GM10248 (cell line): ENCODE measurements at regions not wholly inside any gene's neighbourhood (a gene's known extent, or its start where the extent isn't known, plus 50 kb on each side); places are given as distances from the start of the nearest gene placed in this dataset.
"Not testable (repeated sequence)": the region's sequence is repeated elsewhere in the genome, so short reads cannot be mapped to it uniquely, and the experiment has no call there.

ENCODE experiments used
- CTCF ChIA-PET: fragments of 300-600 bp; sonication (Branson Sonifier 250); formaldehyde crosslinking; extraction: SDS; loops from one replicate; lab custom pipeline; 2021; ENCODE audit warnings: antibody characterized with exemption; lab: Yijun Ruan, JAX
- POLR2A ChIA-PET: fragments of 350-650 bp; sonication (Branson Sonifier 250); formaldehyde crosslinking; extraction: SDS; loops from one replicate; lab custom pipeline; 2020; ENCODE audit warnings: antibody characterized with exemption; lab: Yijun Ruan, JAX
- DNase-seq: peaks from one replicate; pipeline ENCODE4 v3.0.0; 2012; ENCODE audit errors: extremely low spot score
- TF ChIP-seq, protein P1 (sequence below): IDR thresholded peaks from 2 replicates; pipeline ENCODE4 v1.5.1; 2012; ENCODE audit warnings: mild to moderate bottlenecking, low read depth; ENCODE audit errors: extremely low read depth, missing control alignments, control extremely low read depth

- POLR2A ChIA-PET, result no interaction called here
- DNase-seq, result no peak
- CTCF ChIA-PET, result interaction anchor here (0.6 kb wide), 1 partner anchor 16 kb away, joined by 3 read pairs; no protein-coding TSS in a partner anchor
- TF ChIP-seq, protein P1, sequence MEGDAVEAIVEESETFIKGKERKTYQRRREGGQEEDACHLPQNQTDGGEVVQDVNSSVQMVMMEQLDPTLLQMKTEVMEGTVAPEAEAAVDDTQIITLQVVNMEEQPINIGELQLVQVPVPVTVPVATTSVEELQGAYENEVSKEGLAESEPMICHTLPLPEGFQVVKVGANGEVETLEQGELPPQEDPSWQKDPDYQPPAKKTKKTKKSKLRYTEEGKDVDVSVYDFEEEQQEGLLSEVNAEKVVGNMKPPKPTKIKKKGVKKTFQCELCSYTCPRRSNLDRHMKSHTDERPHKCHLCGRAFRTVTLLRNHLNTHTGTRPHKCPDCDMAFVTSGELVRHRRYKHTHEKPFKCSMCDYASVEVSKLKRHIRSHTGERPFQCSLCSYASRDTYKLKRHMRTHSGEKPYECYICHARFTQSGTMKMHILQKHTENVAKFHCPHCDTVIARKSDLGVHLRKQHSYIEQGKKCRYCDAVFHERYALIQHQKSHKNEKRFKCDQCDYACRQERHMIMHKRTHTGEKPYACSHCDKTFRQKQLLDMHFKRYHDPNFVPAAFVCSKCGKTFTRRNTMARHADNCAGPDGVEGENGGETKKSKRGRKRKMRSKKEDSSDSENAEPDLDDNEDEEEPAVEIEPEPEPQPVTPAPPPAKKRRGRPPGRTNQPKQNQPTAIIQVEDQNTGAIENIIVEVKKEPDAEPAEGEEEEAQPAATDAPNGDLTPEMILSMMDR, result peak; percentile 34
Observed at GRCh38 chr16:47873434-47873833, 282.4 kb downstream of the ABCC12 start.

DNA sequence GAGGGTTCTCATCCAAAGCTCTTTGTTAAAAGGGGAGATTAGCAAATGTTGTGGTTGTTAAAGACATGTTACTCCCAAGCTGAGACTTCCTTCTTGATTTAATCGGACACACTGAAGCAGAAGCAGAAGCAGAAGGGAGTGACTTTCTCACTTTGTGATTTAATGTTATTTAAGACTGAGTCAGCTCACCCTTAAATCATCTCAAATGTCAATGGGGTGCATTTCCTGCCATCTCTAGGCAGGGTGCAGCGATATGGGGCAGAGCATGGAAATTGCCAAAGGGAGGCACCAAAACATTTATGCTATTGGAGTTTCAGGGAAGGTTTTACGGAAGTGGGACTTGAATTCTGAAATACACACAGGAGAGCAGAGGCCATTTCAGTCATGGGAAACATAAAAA, 283.6 kb downstream of the ABCC12 start:
- POLR2A ChIA-PET, result no interaction called here
- no peak for DNase-seq
- TF ChIP-seq, protein P1, result no peak
- CTCF ChIA-PET, result no interaction called here

DNA sequence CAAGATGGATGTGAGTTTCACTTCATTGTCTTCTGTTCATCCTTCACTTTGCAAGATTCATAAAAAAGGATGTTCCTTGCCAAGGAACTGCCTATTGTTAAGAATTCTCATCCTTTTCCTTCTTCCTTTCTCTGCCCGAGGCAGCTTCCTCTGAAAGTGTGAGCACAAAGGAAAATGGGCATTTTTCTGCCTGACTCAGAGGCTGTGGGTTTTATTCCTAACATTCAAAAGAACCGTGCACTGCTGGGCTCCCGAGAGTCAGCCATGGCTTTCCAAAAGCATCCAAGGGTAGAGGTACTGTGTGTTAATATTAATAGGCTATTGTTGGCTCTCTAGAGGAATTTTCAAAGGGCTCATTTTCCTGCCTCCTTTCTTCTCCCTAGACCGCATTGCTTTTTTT, 289.4 kb downstream of the ABCC12 start:
- ChIA-PET CTCF (no interaction called here), POLR2A (no interaction called here)
- TF ChIP-seq, protein P1, result no peak
- DNase-seq, result no peak

DNA sequence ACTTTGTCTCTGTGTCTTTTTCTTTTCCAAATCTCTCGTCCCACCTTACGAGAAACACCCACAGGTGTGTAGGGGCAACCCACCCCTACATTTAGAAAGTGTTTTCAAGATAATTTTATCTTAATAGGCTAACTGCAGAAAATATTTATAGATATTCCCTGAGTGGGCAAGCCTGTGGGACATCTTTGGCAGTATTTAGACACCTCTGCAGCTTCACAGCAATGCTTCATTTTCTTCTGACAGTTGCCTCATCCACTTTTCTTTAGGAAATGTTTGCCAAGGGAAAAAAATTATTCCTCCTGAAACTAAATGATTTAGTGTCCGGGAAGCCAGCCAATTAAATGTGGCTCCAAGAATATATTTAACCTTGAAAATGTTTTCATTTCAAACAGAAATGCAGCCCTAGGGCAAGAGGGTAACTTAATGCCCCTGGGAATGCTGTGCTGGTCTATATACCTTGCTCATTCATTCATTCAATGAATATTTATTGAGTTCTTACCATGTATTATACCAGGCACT, 290.4 kb downstream of the ABCC12 start:
- ChIA-PET POLR2A (no interaction called here), CTCF (no interaction called here)
- TF ChIP-seq, protein P1, result no peak
- no peak for DNase-seq

DNA sequence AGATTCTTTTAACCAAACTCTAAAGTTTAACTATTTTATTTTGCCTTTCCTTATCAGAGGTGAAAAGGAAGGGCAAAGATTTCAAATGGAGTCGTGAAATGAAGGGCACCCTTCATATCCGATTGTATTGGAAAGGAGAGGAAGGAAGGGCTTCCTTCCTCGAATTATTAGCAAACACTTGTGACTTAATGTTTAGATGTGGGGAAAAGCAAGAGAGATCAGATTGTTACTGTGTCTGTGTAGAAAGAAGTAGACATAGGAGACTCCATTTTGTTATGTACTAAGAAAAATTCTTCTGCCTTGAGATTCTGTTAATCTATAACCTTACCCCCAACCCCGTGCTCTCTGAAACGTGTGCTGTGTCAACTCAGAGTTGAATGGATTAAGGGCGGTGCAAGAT, 291.5 kb downstream of the ABCC12 start:
- POLR2A ChIA-PET, DNase-seq, CTCF ChIA-PET: not testable (repeated sequence)

GRCh38 chr16:47861999-47862398, 293.8 kb downstream of the ABCC12 start:
- DNase-seq, result no peak
- POLR2A ChIA-PET, result no interaction called here
- TF ChIP-seq, protein P1, result no peak
- CTCF ChIA-PET, result no interaction called here

- CTCF ChIA-PET, result interaction anchor here (1.0 to 2.0 kb wide), 3 partner anchors 11 to 811 kb away, joined by 3 to 8 read pairs (median 4); no protein-coding TSS in a partner anchor
- TF ChIP-seq, protein P1, result no peak
Observed at GRCh38 chr16:47858333-47858982, 297.3 kb downstream of the ABCC12 start.

More at GRCh38 chr16:47858333-47858982, 297.3 kb downstream of the ABCC12 start:
- no peak for DNase-seq
- POLR2A ChIA-PET, result no interaction called here
